Fibroblast of lung (primary cell): ENCODE measurements at regions not wholly inside any gene's neighbourhood (a gene's known extent, or its start where the extent isn't known, plus 50 kb on each side); places are given as distances from the start of the nearest gene placed in this dataset.

ENCODE experiments used
- DNase-seq, 2 donors: peaks; one replicate each; pipeline versions ENCODE4 v3.0.0 to v3.0.0-alpha.2; 2010; ENCODE audit warnings: low read depth in 2 of 2
- H2AFZ ChIP-seq: 2 replicates; pipeline ENCODE4 v1.5.1; 2012; ENCODE audit warnings: low read length, control low read depth, inconsistent platforms
- H3K27ac ChIP-seq: 2 replicates; pipeline ENCODE4 v1.5.1; 2011; ENCODE audit warnings: low read length, control low read depth; ENCODE audit not compliant: insufficient read depth
- H3K27me3 ChIP-seq: 2 replicates; pipeline ENCODE4 v1.5.1; 2011; ENCODE audit warnings: mild to moderate bottlenecking, low read length; ENCODE audit not compliant: control insufficient read depth, insufficient read depth
- H3K36me3 ChIP-seq: 2 replicates; pipeline ENCODE4 v1.5.1; 2011; ENCODE audit warnings: low read length; ENCODE audit not compliant: control insufficient read depth, insufficient read depth
- H3K4me1 ChIP-seq: 2 replicates; pipeline ENCODE4 v1.5.1; 2011; ENCODE audit warnings: low read length; ENCODE audit not compliant: control insufficient read depth, insufficient read depth; ENCODE audit errors: extremely low read depth
- H3K4me2 ChIP-seq: 2 replicates; pipeline ENCODE4 v1.5.1; 2011; ENCODE audit warnings: low read length, control low read depth; ENCODE audit not compliant: insufficient read depth; ENCODE audit errors: extremely low read depth
- H3K4me3 ChIP-seq, 4 experiments: fragments of 200-600 bp in 1 of 4; sonication (generic) in 1 of 4; replicated peaks in 1 of 4; 2 replicates each; pipeline ENCODE4 v1.5.1; 2011 to 2016; ENCODE audit warnings: low read length in 4 of 4, low read depth in 3 of 4, mild to moderate bottlenecking in 3 of 4, control low read depth in 2 of 4, inconsistent platforms in 1 of 4, mixed read lengths in 1 of 4; ENCODE audit not compliant: insufficient read depth in 1 of 4; ENCODE audit errors: control extremely low read depth in 1 of 4
- H3K79me2 ChIP-seq: 2 replicates; pipeline ENCODE4 v1.5.1; 2012; ENCODE audit warnings: mild to moderate bottlenecking, low read length, inconsistent platforms; ENCODE audit not compliant: control insufficient read depth, insufficient read depth
- H3K9ac ChIP-seq: 2 replicates; pipeline ENCODE4 v1.5.1; 2011; ENCODE audit warnings: mild to moderate bottlenecking, low read length, control low read depth; ENCODE audit not compliant: insufficient read depth
- H3K9me3 ChIP-seq: 2 replicates; pipeline ENCODE4 v1.5.1; 2012; ENCODE audit warnings: low read depth, low read length; ENCODE audit not compliant: control insufficient read depth, insufficient read depth
- H4K20me1 ChIP-seq: 2 replicates; pipeline ENCODE4 v1.5.1; 2011; ENCODE audit warnings: low read length; ENCODE audit not compliant: control insufficient read depth, insufficient read depth; ENCODE audit errors: extremely low read depth
- EZH2 ChIP-seq: IDR thresholded peaks from 2 replicates; pipeline ENCODE4 v1.5.1; 2012; ENCODE audit warnings: low read length, control low read depth, mild to moderate bottlenecking; ENCODE audit errors: missing control alignments
- TF ChIP-seq, protein P1 (sequence below), 2 donors: IDR thresholded peaks in 1 of 2; conservative IDR thresholded peaks in 1 of 2; 1 replicate in 1 of 2; 2 replicates in 1 of 2; pipeline ENCODE4 v1.5.1; 2011 to 2012; ENCODE audit warnings: low read length in 2 of 2, control low read depth in 1 of 2, inconsistent platforms in 1 of 2, low read depth in 1 of 2, mild to moderate bottlenecking in 1 of 2

DNA sequence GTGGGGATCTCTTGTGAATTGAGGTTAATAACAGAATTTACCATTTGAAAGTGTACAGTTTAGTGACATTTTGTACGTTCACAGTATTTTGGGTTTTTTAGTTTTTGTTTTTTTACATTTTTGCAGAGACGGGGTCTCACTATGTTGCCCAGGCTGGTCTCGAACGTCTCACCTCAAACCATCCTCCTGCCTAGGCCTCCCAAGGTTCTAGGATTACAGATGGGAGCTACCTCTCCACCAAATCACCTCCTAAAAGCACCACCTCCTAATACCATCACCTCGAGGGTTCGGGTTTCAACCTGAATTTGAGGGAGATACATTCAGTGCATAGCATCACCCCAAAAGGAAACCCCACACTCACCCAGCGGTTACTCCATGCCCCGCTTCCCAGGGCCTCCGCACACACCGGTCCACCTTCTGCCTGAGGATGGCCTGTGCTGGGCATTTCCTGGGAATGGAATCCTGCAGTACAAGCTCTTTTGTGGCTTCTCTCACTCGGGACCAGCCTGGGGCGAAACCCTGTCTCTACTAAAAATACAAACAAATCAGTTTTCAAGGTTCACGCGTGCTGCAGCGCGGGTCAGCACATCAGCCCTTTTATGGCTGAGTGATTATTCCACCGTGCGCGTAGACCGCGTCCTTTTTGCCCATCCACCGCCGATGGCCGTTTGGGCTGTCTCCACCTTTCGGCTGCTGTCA lies 182.7 kb upstream of the CIBAR2 start:
- H3K27me3 ChIP-seq = no peaks in the 10 kb centered on the region
- no peaks in the 10 kb centered on the region for H3K9me3 ChIP-seq
- no peak for TF ChIP-seq EZH2
- TF ChIP-seq, protein P1, sequence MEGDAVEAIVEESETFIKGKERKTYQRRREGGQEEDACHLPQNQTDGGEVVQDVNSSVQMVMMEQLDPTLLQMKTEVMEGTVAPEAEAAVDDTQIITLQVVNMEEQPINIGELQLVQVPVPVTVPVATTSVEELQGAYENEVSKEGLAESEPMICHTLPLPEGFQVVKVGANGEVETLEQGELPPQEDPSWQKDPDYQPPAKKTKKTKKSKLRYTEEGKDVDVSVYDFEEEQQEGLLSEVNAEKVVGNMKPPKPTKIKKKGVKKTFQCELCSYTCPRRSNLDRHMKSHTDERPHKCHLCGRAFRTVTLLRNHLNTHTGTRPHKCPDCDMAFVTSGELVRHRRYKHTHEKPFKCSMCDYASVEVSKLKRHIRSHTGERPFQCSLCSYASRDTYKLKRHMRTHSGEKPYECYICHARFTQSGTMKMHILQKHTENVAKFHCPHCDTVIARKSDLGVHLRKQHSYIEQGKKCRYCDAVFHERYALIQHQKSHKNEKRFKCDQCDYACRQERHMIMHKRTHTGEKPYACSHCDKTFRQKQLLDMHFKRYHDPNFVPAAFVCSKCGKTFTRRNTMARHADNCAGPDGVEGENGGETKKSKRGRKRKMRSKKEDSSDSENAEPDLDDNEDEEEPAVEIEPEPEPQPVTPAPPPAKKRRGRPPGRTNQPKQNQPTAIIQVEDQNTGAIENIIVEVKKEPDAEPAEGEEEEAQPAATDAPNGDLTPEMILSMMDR (conservative IDR thresholded peaks at IDR 0.05 in 1 of 2, IDR thresholded peaks at IDR 0.05 in 1 of 2; ENCODE audit: low read depth in 1 of 2, low read length in 2 of 2) = no peak
- no peak overlapping the region for H3K9ac ChIP-seq
- no peaks in the 10 kb centered on the region for H3K36me3 ChIP-seq
- no peak overlapping the region for H3K27ac ChIP-seq
- H3K79me2 ChIP-seq = no peaks in the 10 kb centered on the region
- no peak overlapping the region for H3K4me2 ChIP-seq
- H3K4me1 ChIP-seq = peaks cover 13% of the 10 kb centered on the region
- H4K20me1 ChIP-seq = no peaks in the 10 kb centered on the region
- no peak overlapping the region for H3K4me3 ChIP-seq
- DNase-seq = no peak
- H2AFZ ChIP-seq = no peak overlapping the region

DNA sequence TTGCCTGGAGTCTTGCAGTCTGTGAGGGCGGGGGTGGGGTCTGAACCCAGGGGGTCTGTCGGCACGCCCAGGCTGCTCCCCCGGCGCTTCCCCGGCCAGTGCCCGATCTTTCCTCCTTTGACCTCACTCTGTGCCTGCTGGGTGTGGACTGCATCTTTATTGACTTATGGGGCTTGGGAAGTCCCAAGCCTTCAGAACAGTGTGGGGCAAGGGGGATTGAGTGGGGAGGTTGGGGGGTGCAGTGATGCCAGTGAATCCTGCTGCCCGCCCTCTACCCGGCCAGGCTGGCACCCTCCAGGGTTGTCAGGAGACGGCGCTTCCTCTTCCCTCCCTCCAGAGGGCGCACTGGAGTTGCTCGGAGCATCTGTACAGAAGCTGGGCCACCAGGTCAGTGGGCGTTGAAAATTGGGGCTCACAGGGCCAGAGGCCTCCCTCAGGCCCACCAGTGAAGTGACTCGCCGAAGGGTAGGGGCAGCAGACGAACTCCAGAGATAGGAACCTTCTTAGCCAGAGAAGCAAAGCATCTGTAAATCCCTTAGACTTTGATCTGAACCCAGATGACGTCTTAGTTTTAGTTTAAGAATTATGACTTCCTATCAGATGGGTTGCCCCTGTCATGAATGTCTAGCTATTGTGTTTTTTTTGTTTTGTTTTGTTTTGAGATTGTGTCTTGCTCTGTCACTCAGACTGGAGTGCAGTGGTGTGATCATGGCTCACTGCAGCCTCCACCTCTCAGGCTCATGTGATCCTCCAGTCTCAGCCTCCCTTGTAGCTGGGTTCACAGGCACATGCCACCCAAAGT lies 184.8 kb upstream of the CIBAR2 start:
- Histone ChIP-seq H3K9ac (no peak overlapping the region), H3K27me3 (no peaks in the 10 kb centered on the region), H3K36me3 (no peaks in the 10 kb centered on the region), H3K79me2 (no peaks in the 10 kb centered on the region), H4K20me1 (no peaks in the 10 kb centered on the region), H3K4me3 (no peak overlapping the region), H3K4me2 (no peak overlapping the region), H3K4me1 (peaks cover 4% of the 10 kb centered on the region), H3K9me3 (no peaks in the 10 kb centered on the region), H3K27ac (no peak overlapping the region), H2AFZ (no peak overlapping the region)
- no peak for DNase-seq
- TF ChIP-seq EZH2 = no peak
- TF ChIP-seq, protein P1 (conservative IDR thresholded peaks at IDR 0.05 in 1 of 2, IDR thresholded peaks at IDR 0.05 in 1 of 2; ENCODE audit: low read depth in 1 of 2, low read length in 2 of 2) = peak; percentile 55 to 75

DNA sequence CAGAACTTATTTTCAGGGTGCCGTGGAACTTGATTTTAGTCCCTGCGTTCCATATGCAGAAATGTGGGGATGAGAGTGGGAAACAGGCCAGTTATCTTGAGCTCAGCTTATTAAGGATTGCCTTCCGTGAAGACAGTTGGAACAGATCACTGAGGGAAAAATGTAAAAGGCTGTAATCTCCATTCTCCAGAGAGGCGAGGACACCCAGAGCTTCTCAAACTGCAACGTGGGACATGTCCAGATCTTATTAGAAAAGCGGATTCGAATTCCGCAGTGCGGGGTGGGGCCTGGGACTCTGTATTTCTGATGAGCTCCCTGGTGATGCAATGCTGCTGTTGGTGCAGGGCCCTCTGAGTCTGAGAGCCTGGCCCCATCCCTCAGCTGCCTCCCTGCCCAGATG lies 185.6 kb upstream of the CIBAR2 start:
- no peaks in the 10 kb centered on the region for H3K36me3 ChIP-seq
- H3K4me3 ChIP-seq = no peak overlapping the region
- TF ChIP-seq EZH2 = no peak
- TF ChIP-seq, protein P1 (conservative IDR thresholded peaks at IDR 0.05 in 1 of 2, IDR thresholded peaks at IDR 0.05 in 1 of 2; ENCODE audit: low read depth in 1 of 2, low read length in 2 of 2) = no peak
- no peak overlapping the region for H3K9ac ChIP-seq
- no peaks in the 10 kb centered on the region for H3K79me2 ChIP-seq
- no peaks in the 10 kb centered on the region for H3K27me3 ChIP-seq
- no peak for DNase-seq
- H3K4me1 ChIP-seq = peaks cover 4% of the 10 kb centered on the region
- no peak overlapping the region for H3K27ac ChIP-seq
- no peaks in the 10 kb centered on the region for H4K20me1 ChIP-seq
- no peak overlapping the region for H2AFZ ChIP-seq
- H3K4me2 ChIP-seq = no peak overlapping the region
- no peaks in the 10 kb centered on the region for H3K9me3 ChIP-seq
